Fibroblast of mammary gland (primary cell): ENCODE measurements at regions not wholly inside any gene's neighbourhood (a gene's known extent, or its start where the extent isn't known, plus 50 kb on each side); places are given as distances from the start of the nearest gene placed in this dataset.

Source experiments
- DNase-seq: peaks from one replicate; pipeline ENCODE4 v3.0.0-alpha.2; 2010; ENCODE audit warnings: low read depth
- H3K4me3 ChIP-seq: 2 replicates; pipeline ENCODE4 v1.5.1; 2011; ENCODE audit warnings: low read depth, mild to moderate bottlenecking, low read length, moderate library complexity; ENCODE audit not compliant: control insufficient read depth
- CTCF ChIP-seq: conservative IDR thresholded peaks from 2 replicates; pipeline ENCODE4 v1.5.1; 2011; ENCODE audit warnings: low read depth, low read length, inconsistent platforms; ENCODE audit not compliant: control insufficient read depth, insufficient read depth

DNA sequence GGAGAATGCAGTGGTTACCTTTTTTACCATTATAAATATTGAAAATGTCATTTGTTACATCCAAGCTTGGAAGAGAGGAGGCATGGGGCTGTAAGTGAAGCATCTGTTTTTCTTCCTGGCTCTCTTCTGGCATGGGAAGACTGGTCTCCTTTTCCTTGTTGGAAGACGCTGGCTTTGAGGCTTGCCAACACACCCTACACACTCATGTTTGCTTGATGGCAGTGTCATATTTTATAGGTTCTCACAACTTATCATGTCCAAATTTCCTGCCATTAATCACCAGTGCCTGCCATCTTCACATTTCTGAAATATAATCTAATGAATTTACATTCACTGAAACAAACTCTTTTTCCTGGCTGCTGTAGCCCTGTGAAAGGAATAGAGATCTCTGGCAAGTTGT, 252.9 kb downstream of the MAN2A1 start:
- no peak overlapping the region for H3K4me3 ChIP-seq
- no peak for DNase-seq
- TF ChIP-seq CTCF: no peak

DNA sequence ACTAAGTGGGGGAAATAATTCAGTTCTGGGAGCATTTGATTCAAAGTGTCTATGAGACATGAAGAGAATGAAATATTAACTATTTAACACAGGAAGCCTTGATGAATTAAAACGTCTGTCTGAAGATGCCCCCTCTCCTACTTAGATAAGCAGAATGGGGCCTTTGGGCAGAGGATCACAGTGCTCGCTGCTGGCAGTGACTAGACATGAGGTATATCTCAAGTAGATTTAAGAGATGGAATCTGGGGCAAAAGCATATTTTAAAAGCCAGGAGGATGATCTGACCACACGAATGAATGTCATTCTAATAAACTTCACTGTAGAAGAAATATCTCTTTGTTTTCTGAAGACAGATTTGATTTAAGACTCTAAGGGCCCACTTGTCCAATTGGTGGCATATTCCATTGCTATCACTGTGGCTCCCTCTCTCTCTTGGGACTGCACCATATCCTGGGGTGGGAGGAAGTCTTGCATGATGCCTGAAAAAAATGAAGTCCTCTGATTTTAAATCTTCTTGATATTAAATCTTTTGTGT, 254.0 kb downstream of the MAN2A1 start:
- no peak for TF ChIP-seq CTCF

DNA sequence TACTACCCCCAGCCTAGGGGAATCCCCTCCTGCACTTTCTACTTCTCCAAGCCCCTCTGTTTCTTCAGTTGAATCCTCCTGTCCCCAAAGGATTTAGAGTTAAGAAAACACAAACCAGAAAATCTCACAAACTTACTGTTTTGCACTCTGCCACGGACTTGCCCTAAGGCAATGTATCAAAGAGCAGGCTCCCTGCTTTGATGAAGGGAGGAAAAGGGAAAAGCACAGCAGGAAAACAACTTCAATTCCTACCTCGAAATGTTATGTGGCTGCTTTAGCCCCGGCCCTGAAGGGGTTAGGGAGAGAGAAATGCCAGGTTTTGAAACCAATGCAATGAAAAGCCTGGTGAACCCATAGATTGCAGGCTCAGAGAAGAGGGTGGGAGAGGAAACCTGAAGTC, 254.7 kb downstream of the MAN2A1 start:
- H3K4me3 ChIP-seq: no peak overlapping the region
- no peak for DNase-seq
- no peak for TF ChIP-seq CTCF

More for the DNA sequence above, 254.0 kb downstream of the MAN2A1 start:
- no peak for DNase-seq
- no peak overlapping the region for H3K4me3 ChIP-seq

GRCh38 chr5:109945097-109945678, 255.5 kb downstream of the MAN2A1 start:
- no peak for DNase-seq
- H3K4me3 ChIP-seq: no peak overlapping the region
- TF ChIP-seq CTCF: no peak

GRCh38 chr5:109945723-109946480, 256.2 kb downstream of the MAN2A1 start:
- no peak for TF ChIP-seq CTCF
- no peak overlapping the region for H3K4me3 ChIP-seq
- DNase-seq: no peak

DNA sequence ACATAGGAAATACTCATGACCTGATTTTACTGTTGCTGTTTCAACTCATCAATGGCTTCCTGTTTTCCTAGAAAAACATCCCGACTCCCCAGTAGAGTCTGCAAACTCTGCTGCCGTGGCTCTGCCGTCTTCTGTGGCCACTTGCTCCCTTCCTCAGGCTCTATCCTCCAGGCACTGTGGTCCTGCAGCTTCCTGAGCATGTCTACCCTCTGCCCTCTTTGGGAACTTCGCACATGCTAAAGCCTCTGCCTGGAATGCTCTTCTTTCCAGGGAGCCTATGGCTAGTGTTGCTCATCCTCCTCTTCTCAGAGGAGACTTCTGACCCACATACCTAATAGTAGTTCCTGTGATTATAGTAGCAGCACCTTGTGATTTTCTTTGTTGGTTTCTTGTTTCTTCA, 256.9 kb downstream of the MAN2A1 start:
- DNase-seq: no peak
- no peak for TF ChIP-seq CTCF
- H3K4me3 ChIP-seq: no peak overlapping the region

DNA sequence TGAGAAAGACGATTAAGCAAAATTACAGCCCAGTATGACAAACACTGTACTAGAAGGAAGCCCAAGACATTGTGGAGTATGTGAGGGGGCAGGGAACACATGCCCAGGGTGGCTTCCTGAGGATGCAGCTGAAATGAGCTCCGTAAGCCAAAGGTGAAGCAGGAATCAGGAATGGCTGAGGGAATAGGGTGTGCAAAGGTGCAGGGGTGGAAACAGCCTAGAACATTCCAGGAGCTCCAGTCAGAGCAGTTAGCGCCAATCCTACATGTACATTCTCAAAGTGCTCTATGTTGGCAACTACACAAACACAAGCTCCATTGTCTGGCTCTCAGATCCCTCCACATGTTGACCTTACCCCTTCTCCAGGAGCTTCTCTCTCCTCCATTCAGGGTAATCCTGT, 257.9 kb downstream of the MAN2A1 start:
- no peak for TF ChIP-seq CTCF
- no peak for DNase-seq
- no peak overlapping the region for H3K4me3 ChIP-seq
